Panc1 (cell line): ENCODE measurements at regions not wholly inside any gene's neighbourhood (a gene's known extent, or its start where the extent isn't known, plus 50 kb on each side); places are given as distances from the start of the nearest gene placed in this dataset.

Source experiments
- ATAC-seq: fragments of 200-7000 bp; cut with Tn5 transposase; 2 replicates; pipeline ENCODE4 v1.9.1; 2020; ENCODE audit warnings: mild to moderate bottlenecking, moderate library complexity
- BruUV-seq: library from RNA; stranded (reverse); fragments of 400-500 nt; replicated peaks from 2 replicates; lab custom pipeline; 2021; lab: Mats Ljungman, UMichigan
- CTCF ChIA-PET: fragments of 300-600 bp; sonication (Branson Sonifier 250); formaldehyde crosslinking; loops from one replicate; lab custom pipeline; 2022; ENCODE audit warnings: antibody characterized with exemption; lab: Charles Lee
- POLR2A ChIA-PET: fragments of 300-600 bp; sonication (Branson Sonifier 250); formaldehyde crosslinking; loops from one replicate; lab custom pipeline; 2022; ENCODE audit warnings: antibody characterized with exemption; lab: Charles Lee
- DNase-seq: peaks from one replicate; pipeline ENCODE4 v3.0.0-alpha.2; 2010; ENCODE audit warnings: low read depth, low spot score
- H3K27ac ChIP-seq: 2 replicates; pipeline ENCODE4 v1.5.1; 2011; ENCODE audit warnings: mild to moderate bottlenecking, low read length, inconsistent platforms
- H3K27me3 ChIP-seq: fragments of 200-500 bp; sonication (Bioruptor generic); 2 replicates; pipeline ENCODE4 v1.6.0; 2014; ENCODE audit warnings: low read length, inconsistent platforms; ENCODE audit not compliant: control insufficient read depth, insufficient read depth
- H3K36me3 ChIP-seq: fragments of 200-500 bp; sonication (Bioruptor generic); 2 replicates; pipeline ENCODE4 v1.5.1; 2014; ENCODE audit warnings: inconsistent platforms, mild to moderate bottlenecking, low read length, moderate library complexity; ENCODE audit not compliant: control insufficient read depth, insufficient read depth
- H3K4me1 ChIP-seq: 2 replicates; pipeline ENCODE4 v1.5.1; 2011; ENCODE audit warnings: inconsistent platforms, mild to moderate bottlenecking, low read length, moderate library complexity; ENCODE audit not compliant: control insufficient read depth, insufficient read depth
- H3K4me3 ChIP-seq, 2 experiments: 2 replicates each; pipeline ENCODE4 v1.5.1; 2011 to 2012; ENCODE audit warnings: low read depth in 2 of 2, low read length in 2 of 2, mild to moderate bottlenecking in 2 of 2, inconsistent platforms in 1 of 2, moderate library complexity in 1 of 2
- H3K9me3 ChIP-seq: fragments of 200-500 bp; sonication (Bioruptor generic); 2 replicates; pipeline ENCODE4 v1.5.1; 2014; ENCODE audit warnings: low read depth, mild to moderate bottlenecking, inconsistent platforms, low read length, moderate library complexity; ENCODE audit not compliant: control insufficient read depth, insufficient read depth
- POLR2AphosphoS5 ChIP-seq: IDR thresholded peaks from 2 replicates; pipeline ENCODE4 v1.6.1; 2012; ENCODE audit warnings: mild to moderate bottlenecking, low read depth, low read length, moderate library complexity
- SIN3A ChIP-seq: IDR thresholded peaks from 2 replicates; pipeline ENCODE4 v1.6.1; 2012; ENCODE audit warnings: low read depth, mild to moderate bottlenecking, low read length, moderate library complexity, borderline replicate concordance; ENCODE audit not compliant: insufficient read depth
- TCF7L2 ChIP-seq: IDR thresholded peaks from 2 replicates; pipeline ENCODE4 v1.6.1; 2011; ENCODE audit warnings: mild to moderate bottlenecking, low read depth, low read length, inconsistent platforms
- in situ Hi-C: cut with HindIII; loops from 2 replicates; pipeline ENCODE4 v1.10.0; 2016; ENCODE audit warnings: low sequenced_read_pairs, low pct_unique_long_range_greater_than_20kb
- intact Hi-C: fragments of 100-400 bp; cut with micrococcal nuclease; formaldehyde crosslinking; loops from one replicate; pipeline ENCODE4 v1.10.0; 2022; ENCODE audit not compliant: unreplicated experiment
- TF ChIP-seq, protein P1 (sequence below): fragments of 450-650 bp; IDR thresholded peaks from 2 replicates; pipeline ENCODE4 v1.5.1; 2017; ENCODE audit warnings: mild to moderate bottlenecking
- TF ChIP-seq, protein P2 (sequence below), 2 experiments: IDR thresholded peaks; 2 replicates each; pipeline ENCODE4 v1.6.1; 2011 to 2012; ENCODE audit warnings: low read depth in 2 of 2, control low read depth in 1 of 2, low read length in 1 of 2, mild to moderate bottlenecking in 1 of 2, moderate library complexity in 1 of 2; ENCODE audit not compliant: insufficient read depth in 1 of 2

DNA sequence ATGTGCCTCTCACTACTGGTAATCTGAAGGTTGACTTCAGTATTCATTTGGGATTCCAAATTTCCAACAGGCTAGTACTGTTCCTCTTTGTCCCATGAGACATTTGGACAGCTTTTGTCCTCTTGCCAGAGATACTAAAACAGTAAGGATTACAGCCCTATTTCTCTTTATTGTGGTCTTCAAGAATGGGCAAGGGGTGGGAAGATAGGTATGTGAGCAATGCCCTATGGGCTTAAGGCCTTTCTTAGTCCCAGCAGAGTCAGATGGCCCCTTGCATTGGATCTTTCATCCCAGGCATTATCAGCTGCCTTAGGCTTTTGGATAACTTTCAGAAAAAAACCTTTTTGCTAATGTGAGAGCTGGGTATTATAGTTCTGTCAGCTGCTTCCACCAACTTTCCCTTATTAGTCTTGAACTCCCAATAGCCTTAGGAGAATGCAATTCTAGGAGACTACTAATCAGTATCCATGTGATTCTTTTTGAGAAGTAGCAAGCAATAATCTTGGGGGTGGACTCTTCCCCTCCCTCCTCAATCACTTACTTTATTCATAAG, 361.1 kb upstream of the NUDT12 start:
- Histone ChIP-seq H3K4me1 (no peaks in the 10 kb centered on the region), H3K4me3 (no peak overlapping the region), H3K27ac (no peak overlapping the region), H3K27me3 (no peaks in the 10 kb centered on the region), H3K36me3 (no peaks in the 10 kb centered on the region), H3K9me3 (no peaks in the 10 kb centered on the region)
- DNase-seq (no peak), ATAC-seq (no peak)
- TF ChIP-seq POLR2AphosphoS5: no peak
- TF ChIP-seq TCF7L2: no peak
- TF ChIP-seq, protein P1, sequence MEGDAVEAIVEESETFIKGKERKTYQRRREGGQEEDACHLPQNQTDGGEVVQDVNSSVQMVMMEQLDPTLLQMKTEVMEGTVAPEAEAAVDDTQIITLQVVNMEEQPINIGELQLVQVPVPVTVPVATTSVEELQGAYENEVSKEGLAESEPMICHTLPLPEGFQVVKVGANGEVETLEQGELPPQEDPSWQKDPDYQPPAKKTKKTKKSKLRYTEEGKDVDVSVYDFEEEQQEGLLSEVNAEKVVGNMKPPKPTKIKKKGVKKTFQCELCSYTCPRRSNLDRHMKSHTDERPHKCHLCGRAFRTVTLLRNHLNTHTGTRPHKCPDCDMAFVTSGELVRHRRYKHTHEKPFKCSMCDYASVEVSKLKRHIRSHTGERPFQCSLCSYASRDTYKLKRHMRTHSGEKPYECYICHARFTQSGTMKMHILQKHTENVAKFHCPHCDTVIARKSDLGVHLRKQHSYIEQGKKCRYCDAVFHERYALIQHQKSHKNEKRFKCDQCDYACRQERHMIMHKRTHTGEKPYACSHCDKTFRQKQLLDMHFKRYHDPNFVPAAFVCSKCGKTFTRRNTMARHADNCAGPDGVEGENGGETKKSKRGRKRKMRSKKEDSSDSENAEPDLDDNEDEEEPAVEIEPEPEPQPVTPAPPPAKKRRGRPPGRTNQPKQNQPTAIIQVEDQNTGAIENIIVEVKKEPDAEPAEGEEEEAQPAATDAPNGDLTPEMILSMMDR: no peak
- TF ChIP-seq SIN3A: no peak
- TF ChIP-seq, protein P2, sequence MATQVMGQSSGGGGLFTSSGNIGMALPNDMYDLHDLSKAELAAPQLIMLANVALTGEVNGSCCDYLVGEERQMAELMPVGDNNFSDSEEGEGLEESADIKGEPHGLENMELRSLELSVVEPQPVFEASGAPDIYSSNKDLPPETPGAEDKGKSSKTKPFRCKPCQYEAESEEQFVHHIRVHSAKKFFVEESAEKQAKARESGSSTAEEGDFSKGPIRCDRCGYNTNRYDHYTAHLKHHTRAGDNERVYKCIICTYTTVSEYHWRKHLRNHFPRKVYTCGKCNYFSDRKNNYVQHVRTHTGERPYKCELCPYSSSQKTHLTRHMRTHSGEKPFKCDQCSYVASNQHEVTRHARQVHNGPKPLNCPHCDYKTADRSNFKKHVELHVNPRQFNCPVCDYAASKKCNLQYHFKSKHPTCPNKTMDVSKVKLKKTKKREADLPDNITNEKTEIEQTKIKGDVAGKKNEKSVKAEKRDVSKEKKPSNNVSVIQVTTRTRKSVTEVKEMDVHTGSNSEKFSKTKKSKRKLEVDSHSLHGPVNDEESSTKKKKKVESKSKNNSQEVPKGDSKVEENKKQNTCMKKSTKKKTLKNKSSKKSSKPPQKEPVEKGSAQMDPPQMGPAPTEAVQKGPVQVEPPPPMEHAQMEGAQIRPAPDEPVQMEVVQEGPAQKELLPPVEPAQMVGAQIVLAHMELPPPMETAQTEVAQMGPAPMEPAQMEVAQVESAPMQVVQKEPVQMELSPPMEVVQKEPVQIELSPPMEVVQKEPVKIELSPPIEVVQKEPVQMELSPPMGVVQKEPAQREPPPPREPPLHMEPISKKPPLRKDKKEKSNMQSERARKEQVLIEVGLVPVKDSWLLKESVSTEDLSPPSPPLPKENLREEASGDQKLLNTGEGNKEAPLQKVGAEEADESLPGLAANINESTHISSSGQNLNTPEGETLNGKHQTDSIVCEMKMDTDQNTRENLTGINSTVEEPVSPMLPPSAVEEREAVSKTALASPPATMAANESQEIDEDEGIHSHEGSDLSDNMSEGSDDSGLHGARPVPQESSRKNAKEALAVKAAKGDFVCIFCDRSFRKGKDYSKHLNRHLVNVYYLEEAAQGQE (IDR thresholded peaks at IDR 0.05; ENCODE audit: insufficient read depth in 1 of 2, low read depth in 2 of 2, low read length in 1 of 2): no peak
- in situ Hi-C loops: no loop called here
- ChIA-PET CTCF (no interaction called here), POLR2A (no interaction called here)
- intact Hi-C loops: no loop called here
- BruUV-seq: no TSS peak

DNA sequence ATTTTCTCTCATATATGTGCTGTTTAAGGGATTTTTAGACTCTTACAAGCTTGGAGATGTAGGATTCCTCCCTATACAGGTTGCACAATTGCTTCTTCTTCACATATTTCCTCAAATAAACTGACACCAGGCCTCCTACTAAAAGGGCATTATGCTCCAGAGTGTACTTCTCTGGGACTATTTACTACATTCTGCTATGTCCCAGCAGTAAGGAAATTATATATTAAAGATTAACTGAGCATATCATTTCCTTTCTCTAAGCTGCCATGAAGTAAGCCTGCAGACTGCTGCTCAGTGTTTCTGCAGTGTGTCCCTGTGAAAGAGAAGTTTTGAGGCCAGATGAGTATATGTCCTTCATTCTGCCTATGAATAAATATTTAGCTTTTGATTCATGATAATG, 356.9 kb upstream of the NUDT12 start:
- in situ Hi-C loops: no loop called here
- no TSS peak for BruUV-seq
- intact Hi-C loops: no loop called here
- H3K36me3 ChIP-seq: no peaks in the 10 kb centered on the region
- no peaks in the 10 kb centered on the region for H3K4me1 ChIP-seq
- no peak overlapping the region for H3K4me3 ChIP-seq
- no peak for DNase-seq
- CTCF ChIA-PET: no interaction called here
- H3K9me3 ChIP-seq: no peaks in the 10 kb centered on the region
- H3K27ac ChIP-seq: no peak overlapping the region
- TF ChIP-seq TCF7L2 (no peak), SIN3A (no peak), POLR2AphosphoS5 (no peak)
- TF ChIP-seq, protein P2 (IDR thresholded peaks at IDR 0.05; ENCODE audit: insufficient read depth in 1 of 2, low read depth in 2 of 2, low read length in 1 of 2): no peak
- TF ChIP-seq, protein P1: no peak
- POLR2A ChIA-PET: no interaction called here
- no peak for ATAC-seq
- no peaks in the 10 kb centered on the region for H3K27me3 ChIP-seq
